HCT116 (cell line): ENCODE measurements at regions not wholly inside any gene's neighbourhood (a gene's known extent, or its start where the extent isn't known, plus 50 kb on each side); places are given as distances from the start of the nearest gene placed in this dataset.

Experiments
- ATAC-seq: fragments of 200-7000 bp; cut with Tn5 transposase; 2 replicates; pipeline ENCODE4 v1.9.1; 2020; ENCODE audit warnings: mild to moderate bottlenecking, moderate library complexity
- BruUV-seq: library from RNA; stranded (reverse); fragments of 400-500 nt; replicated peaks from 2 replicates; lab custom pipeline; 2021; lab: Mats Ljungman, UMichigan
- CTCF ChIA-PET: fragments of 300-600 bp; sonication (Branson Sonifier 250); formaldehyde crosslinking; loops from one replicate; lab custom pipeline; 2021; ENCODE audit warnings: antibody characterized with exemption; lab: Charles Lee
- POLR2A ChIA-PET: fragments of 300-600, 350-600 bp; sonication (Branson Sonifier 250); formaldehyde crosslinking; loops from one replicate; lab custom pipeline; 2021; ENCODE audit warnings: antibody characterized with exemption; lab: Charles Lee
- RAD21 ChIA-PET, 2 experiments: fragments of 300-600 bp; sonication (Branson Sonifier 250); formaldehyde crosslinking; loops; one replicate each; lab custom pipeline; 2023; ENCODE audit warnings: low total read pairs in 2 of 2; ENCODE audit not compliant: uncharacterized antibody in 2 of 2, unreplicated experiment in 2 of 2, low non-redundant PET in 1 of 2; lab: Charles Lee
- DNase-seq: peaks from one replicate; pipeline ENCODE4 v3.0.0-alpha.2; 2010; ENCODE audit warnings: low read depth, low spot score
- H2AFZ ChIP-seq: fragments of 200-600 bp; shearing (Covaris generic), sonication (generic); 2 replicates; pipeline ENCODE4 v1.6.1; 2017; ENCODE audit warnings: low read depth, mixed run types, mixed read lengths, antibody characterized with exemption, low read length; ENCODE audit not compliant: poor library complexity, severe bottlenecking
- H3K27ac ChIP-seq: 2 replicates; pipeline ENCODE4 v1.5.1; 2012; ENCODE audit warnings: low read depth, low read length
- H3K27me3 ChIP-seq: fragments of 200-600 bp; sonication (generic); 2 replicates; pipeline ENCODE4 v1.6.1; 2016; ENCODE audit warnings: mixed run types, low read length, mixed read lengths; ENCODE audit not compliant: insufficient read depth
- H3K36me3 ChIP-seq, 2 experiments: fragments of 200-500 bp in 1 of 2; fragments of 200-600 bp in 1 of 2; sonication (Bioruptor generic) in 1 of 2; sonication (generic) in 1 of 2; 2 replicates each; pipeline versions ENCODE4 v1.5.1 to v1.6.1; 2014 to 2016; ENCODE audit warnings: low read length in 2 of 2, inconsistent platforms in 1 of 2, mixed read lengths in 1 of 2, mixed run types in 1 of 2; ENCODE audit not compliant: insufficient read depth in 2 of 2, control insufficient read depth in 1 of 2
- H3K4me1 ChIP-seq, 2 experiments: fragments of 200-600 bp in 1 of 2; sonication (generic) in 1 of 2; 2 replicates each; pipeline versions ENCODE4 v1.5.1 to v1.6.1; 2012 to 2017; ENCODE audit warnings: low read length in 2 of 2, inconsistent platforms in 1 of 2, mild to moderate bottlenecking in 1 of 2, mixed read lengths in 1 of 2, mixed run types in 1 of 2, moderate library complexity in 1 of 2; ENCODE audit not compliant: insufficient read depth in 2 of 2, control insufficient read depth in 1 of 2
- H3K4me2 ChIP-seq: fragments of 200-600 bp; sonication (generic); 2 replicates; pipeline ENCODE4 v1.6.1; 2017; ENCODE audit warnings: mixed run types, low read length, mixed read lengths
- H3K4me3 ChIP-seq, 2 experiments: fragments of 200-600 bp in 1 of 2; sonication (generic) in 1 of 2; replicated peaks in 1 of 2; 2 replicates each; pipeline ENCODE4 v1.5.1; 2011 to 2016; ENCODE audit warnings: low read length in 2 of 2, control low read depth in 1 of 2, low read depth in 1 of 2, mild to moderate bottlenecking in 1 of 2, mixed read lengths in 1 of 2, mixed run types in 1 of 2
- H3K79me2 ChIP-seq: fragments of 200-600 bp; sonication (generic); 2 replicates; pipeline ENCODE4 v1.6.1; 2017; ENCODE audit warnings: mild to moderate bottlenecking, mixed run types, low read length, moderate library complexity, mixed read lengths; ENCODE audit not compliant: insufficient read depth
- H3K9ac ChIP-seq: fragments of 200-600 bp; sonication (generic); 2 replicates; pipeline ENCODE4 v1.6.1; 2016; ENCODE audit warnings: low read length, mixed read lengths
- H3K9me2 ChIP-seq: fragments of 200-600 bp; sonication (generic), shearing (Covaris generic); 2 replicates; pipeline ENCODE4 v1.6.1; 2017; ENCODE audit warnings: mixed run types, mild to moderate bottlenecking, moderate library complexity; ENCODE audit not compliant: insufficient read depth
- H3K9me3 ChIP-seq, 2 experiments: fragments of 200-500 bp in 1 of 2; fragments of 200-600 bp in 1 of 2; sonication (Bioruptor generic) in 1 of 2; sonication (generic) in 1 of 2; 2 replicates each; pipeline ENCODE4 v1.6.1; 2014 to 2017; ENCODE audit warnings: low read length in 2 of 2, mixed read lengths in 2 of 2, inconsistent platforms in 1 of 2, low read depth in 1 of 2, mild to moderate bottlenecking in 1 of 2, mixed run types in 1 of 2, moderate library complexity in 1 of 2; ENCODE audit not compliant: control insufficient read depth in 1 of 2, insufficient read depth in 1 of 2
- H4K20me1 ChIP-seq: fragments of 200-600 bp; sonication (generic), shearing (Covaris generic); 2 replicates; pipeline ENCODE4 v1.6.1; 2017; ENCODE audit warnings: mixed run types, mild to moderate bottlenecking, moderate library complexity; ENCODE audit not compliant: insufficient read depth
- CBX3 ChIP-seq: IDR thresholded peaks from 2 replicates; pipeline ENCODE4 v1.6.1; 2012; ENCODE audit warnings: low read depth
- CEBPB ChIP-seq: IDR thresholded peaks from 2 replicates; pipeline ENCODE4 v1.6.1; 2012; ENCODE audit warnings: low read depth
- EGR1 ChIP-seq: IDR thresholded peaks from 2 replicates; pipeline ENCODE4 v1.6.1; 2012; ENCODE audit warnings: low read depth
- ELF1 ChIP-seq: IDR thresholded peaks from 2 replicates; pipeline ENCODE4 v1.6.1; 2012; ENCODE audit warnings: low read depth, borderline replicate concordance
- EZH2 ChIP-seq: fragments of 200-600 bp; sonication (generic); IDR thresholded peaks from 2 replicates; pipeline ENCODE4 v1.6.1; 2017; ENCODE audit warnings: antibody characterized with exemption, mixed run types
- EZH2phosphoT487 ChIP-seq: fragments of 200-600 bp; IDR thresholded peaks from 2 replicates; pipeline ENCODE4 v1.6.1; 2018; ENCODE audit warnings: antibody characterized with exemption, borderline replicate concordance
- FOSL1 ChIP-seq: IDR thresholded peaks from 2 replicates; pipeline ENCODE4 v1.6.1; 2012; ENCODE audit warnings: low read depth
- POLR2A ChIP-seq: IDR thresholded peaks from 2 replicates; pipeline ENCODE4 v1.7.0; 2011; ENCODE audit warnings: borderline replicate concordance; ENCODE audit not compliant: insufficient read depth, insufficient read length; ENCODE audit errors: extremely low read depth
- POLR2AphosphoS5 ChIP-seq: IDR thresholded peaks from 2 replicates; pipeline ENCODE4 v1.6.1; 2011; ENCODE audit warnings: mild to moderate bottlenecking, low read depth, low read length, moderate library complexity
- RAD21 ChIP-seq: IDR thresholded peaks from 2 replicates; pipeline ENCODE4 v1.6.1; 2012; ENCODE audit warnings: low read depth, mild to moderate bottlenecking
- SIN3A ChIP-seq: IDR thresholded peaks from 2 replicates; pipeline ENCODE4 v1.6.1; 2012; ENCODE audit warnings: low read depth
- SP1 ChIP-seq: IDR thresholded peaks from 2 replicates; pipeline ENCODE4 v1.6.1; 2012; ENCODE audit warnings: low read depth
- SRF ChIP-seq: IDR thresholded peaks from 2 replicates; pipeline ENCODE4 v1.6.1; 2012; ENCODE audit warnings: low read depth
- TCF7L2 ChIP-seq: IDR thresholded peaks from 2 replicates; pipeline ENCODE4 v1.7.0; 2011; ENCODE audit warnings: borderline replicate concordance, inconsistent platforms; ENCODE audit not compliant: insufficient read depth, insufficient read length; ENCODE audit errors: extremely low read depth
- YY1 ChIP-seq: IDR thresholded peaks from 2 replicates; pipeline ENCODE4 v1.6.1; 2011; ENCODE audit warnings: low read length, low read depth, moderate library complexity, mild to moderate bottlenecking; ENCODE audit not compliant: insufficient replicate concordance; ENCODE audit errors: extremely low read depth
- ZBTB33 ChIP-seq: IDR thresholded peaks from 2 replicates; pipeline ENCODE4 v1.6.1; 2011; ENCODE audit warnings: mild to moderate bottlenecking, low read length, moderate library complexity; ENCODE audit not compliant: insufficient replicate concordance; ENCODE audit errors: extremely low read depth
- ZNF274 ChIP-seq: fragments of 200-500 bp; sonication (Bioruptor generic); IDR thresholded peaks from 2 replicates; pipeline ENCODE4 v1.6.1; 2014; ENCODE audit warnings: mild to moderate bottlenecking, low read depth, low read length, inconsistent platforms
- intact Hi-C: fragments of 100-400 bp; cut with micrococcal nuclease; formaldehyde crosslinking; loops from 2 replicates; pipeline ENCODE4 v1.10.0; 2022
- TF ChIP-seq, protein P1 (sequence below): IDR thresholded peaks from 2 replicates; pipeline ENCODE4 v1.6.1; 2012
- TF ChIP-seq, protein P2 (sequence below), 3 experiments: fragments of 200-600 bp in 1 of 3; sonication (generic) in 1 of 3; IDR thresholded peaks in 2 of 3; conservative IDR thresholded peaks in 1 of 3; 2 replicates each; pipeline ENCODE4 v1.5.1; 2012 to 2017; ENCODE audit warnings: low read depth in 2 of 3, low read length in 2 of 3, antibody characterized with exemption in 1 of 3, borderline replicate concordance in 1 of 3, control low read depth in 1 of 3, mild to moderate bottlenecking in 1 of 3, mixed read lengths in 1 of 3, mixed run types in 1 of 3, moderate library complexity in 1 of 3; ENCODE audit not compliant: insufficient read depth in 1 of 3
- TF ChIP-seq, protein P3 (sequence below): IDR thresholded peaks from 2 replicates; pipeline ENCODE4 v1.6.1; 2012; ENCODE audit warnings: low read depth

- ATAC-seq = no peak
- BruUV-seq = no TSS peak
- CTCF ChIA-PET = no interaction called here
Measured at GRCh38 chr3:104044002-104044401, 1322.7 kb upstream of the ALCAM start.

More at GRCh38 chr3:104044002-104044401, 1322.7 kb upstream of the ALCAM start:
- H4K20me1 ChIP-seq = no peaks in the 10 kb centered on the region
- intact Hi-C loops = no loop called here
- ChIA-PET RAD21 (no interaction called here), POLR2A (no interaction called here)
- no peaks in the 10 kb centered on the region for H3K9me2 ChIP-seq
- H3K4me1 ChIP-seq = no peaks in the 10 kb centered on the region
- no peak overlapping the region for H3K27ac ChIP-seq
- no peak overlapping the region; the same call in 1 of the 2 replicates for H3K4me2 ChIP-seq
- TF ChIP-seq SIN3A (no peak), EZH2phosphoT487 (no peak), ELF1 (no peak), ZNF274 (no peak), POLR2A (no peak), SRF (no peak), POLR2AphosphoS5 (no peak), EGR1 (no peak), FOSL1 (no peak), CEBPB (no peak), RAD21 (no peak), SP1 (no peak), ZBTB33 (no peak), TCF7L2 (no peak), YY1 (no peak), CBX3 (no peak), EZH2 (no peak)
- TF ChIP-seq, protein P1, sequence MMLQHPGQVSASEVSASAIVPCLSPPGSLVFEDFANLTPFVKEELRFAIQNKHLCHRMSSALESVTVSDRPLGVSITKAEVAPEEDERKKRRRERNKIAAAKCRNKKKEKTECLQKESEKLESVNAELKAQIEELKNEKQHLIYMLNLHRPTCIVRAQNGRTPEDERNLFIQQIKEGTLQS = no peak
- TF ChIP-seq, protein P2, sequence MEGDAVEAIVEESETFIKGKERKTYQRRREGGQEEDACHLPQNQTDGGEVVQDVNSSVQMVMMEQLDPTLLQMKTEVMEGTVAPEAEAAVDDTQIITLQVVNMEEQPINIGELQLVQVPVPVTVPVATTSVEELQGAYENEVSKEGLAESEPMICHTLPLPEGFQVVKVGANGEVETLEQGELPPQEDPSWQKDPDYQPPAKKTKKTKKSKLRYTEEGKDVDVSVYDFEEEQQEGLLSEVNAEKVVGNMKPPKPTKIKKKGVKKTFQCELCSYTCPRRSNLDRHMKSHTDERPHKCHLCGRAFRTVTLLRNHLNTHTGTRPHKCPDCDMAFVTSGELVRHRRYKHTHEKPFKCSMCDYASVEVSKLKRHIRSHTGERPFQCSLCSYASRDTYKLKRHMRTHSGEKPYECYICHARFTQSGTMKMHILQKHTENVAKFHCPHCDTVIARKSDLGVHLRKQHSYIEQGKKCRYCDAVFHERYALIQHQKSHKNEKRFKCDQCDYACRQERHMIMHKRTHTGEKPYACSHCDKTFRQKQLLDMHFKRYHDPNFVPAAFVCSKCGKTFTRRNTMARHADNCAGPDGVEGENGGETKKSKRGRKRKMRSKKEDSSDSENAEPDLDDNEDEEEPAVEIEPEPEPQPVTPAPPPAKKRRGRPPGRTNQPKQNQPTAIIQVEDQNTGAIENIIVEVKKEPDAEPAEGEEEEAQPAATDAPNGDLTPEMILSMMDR (IDR thresholded peaks at IDR 0.05 in 2 of 3, conservative IDR thresholded peaks at IDR 0.05 in 1 of 3; ENCODE audit: borderline replicate concordance in 1 of 3, insufficient read depth in 1 of 3, low read depth in 2 of 3, low read length in 2 of 3) = no peak
- TF ChIP-seq, protein P3, sequence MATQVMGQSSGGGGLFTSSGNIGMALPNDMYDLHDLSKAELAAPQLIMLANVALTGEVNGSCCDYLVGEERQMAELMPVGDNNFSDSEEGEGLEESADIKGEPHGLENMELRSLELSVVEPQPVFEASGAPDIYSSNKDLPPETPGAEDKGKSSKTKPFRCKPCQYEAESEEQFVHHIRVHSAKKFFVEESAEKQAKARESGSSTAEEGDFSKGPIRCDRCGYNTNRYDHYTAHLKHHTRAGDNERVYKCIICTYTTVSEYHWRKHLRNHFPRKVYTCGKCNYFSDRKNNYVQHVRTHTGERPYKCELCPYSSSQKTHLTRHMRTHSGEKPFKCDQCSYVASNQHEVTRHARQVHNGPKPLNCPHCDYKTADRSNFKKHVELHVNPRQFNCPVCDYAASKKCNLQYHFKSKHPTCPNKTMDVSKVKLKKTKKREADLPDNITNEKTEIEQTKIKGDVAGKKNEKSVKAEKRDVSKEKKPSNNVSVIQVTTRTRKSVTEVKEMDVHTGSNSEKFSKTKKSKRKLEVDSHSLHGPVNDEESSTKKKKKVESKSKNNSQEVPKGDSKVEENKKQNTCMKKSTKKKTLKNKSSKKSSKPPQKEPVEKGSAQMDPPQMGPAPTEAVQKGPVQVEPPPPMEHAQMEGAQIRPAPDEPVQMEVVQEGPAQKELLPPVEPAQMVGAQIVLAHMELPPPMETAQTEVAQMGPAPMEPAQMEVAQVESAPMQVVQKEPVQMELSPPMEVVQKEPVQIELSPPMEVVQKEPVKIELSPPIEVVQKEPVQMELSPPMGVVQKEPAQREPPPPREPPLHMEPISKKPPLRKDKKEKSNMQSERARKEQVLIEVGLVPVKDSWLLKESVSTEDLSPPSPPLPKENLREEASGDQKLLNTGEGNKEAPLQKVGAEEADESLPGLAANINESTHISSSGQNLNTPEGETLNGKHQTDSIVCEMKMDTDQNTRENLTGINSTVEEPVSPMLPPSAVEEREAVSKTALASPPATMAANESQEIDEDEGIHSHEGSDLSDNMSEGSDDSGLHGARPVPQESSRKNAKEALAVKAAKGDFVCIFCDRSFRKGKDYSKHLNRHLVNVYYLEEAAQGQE = no peak
- DNase-seq = no peak
- H3K9me3 ChIP-seq = no peaks in the 10 kb centered on the region
- H3K4me3 ChIP-seq = no peak overlapping the region
- peak overlapping the region; percentile 70 for H2AFZ ChIP-seq
- H3K79me2 ChIP-seq = no peaks in the 10 kb centered on the region
- H3K36me3 ChIP-seq = no peaks in the 10 kb centered on the region
- H3K9ac ChIP-seq = no peak overlapping the region
- no peaks in the 10 kb centered on the region for H3K27me3 ChIP-seq
